CD14-positive monocyte (primary cell): ENCODE measurements at regions not wholly inside any gene's neighbourhood (a gene's known extent, or its start where the extent isn't known, plus 50 kb on each side); places are given as distances from the start of the nearest gene placed in this dataset.
A peak's percentile ranks its signal among the peaks of the same experiment; 100 is the strongest.

Source experiments
- DNase-seq, 3 donors: peaks; one replicate each; pipeline ENCODE4 v3.0.0-alpha.2; 2011 to 2022
- H2AFZ ChIP-seq: 2 replicates; pipeline ENCODE4 v1.6.0; 2012; ENCODE audit warnings: mild to moderate bottlenecking, low read depth, low read length, inconsistent platforms; ENCODE audit not compliant: insufficient read depth, poor library complexity, severe bottlenecking
- H3K27ac ChIP-seq, 2 donors: 1 replicate in 1 of 2; 2 replicates in 1 of 2; pipeline ENCODE4 v1.5.1; 2012 to 2013; ENCODE audit warnings: low read length in 2 of 2, control low read depth in 1 of 2, inconsistent platforms in 1 of 2, low read depth in 1 of 2, mild to moderate bottlenecking in 1 of 2
- H3K27me3 ChIP-seq, 2 donors: one replicate each; pipeline versions ENCODE4 v1.6.0 to v1.6.1; 2011 to 2013; ENCODE audit warnings: low read length in 2 of 2; ENCODE audit not compliant: control insufficient read depth in 2 of 2, insufficient read depth in 2 of 2
- H3K36me3 ChIP-seq, 2 donors: replicated peaks in 1 of 2; 1 replicate in 1 of 2; 2 replicates in 1 of 2; pipeline versions ENCODE4 v1.5.1 to v1.6.1; 2012 to 2013; ENCODE audit warnings: low read length in 2 of 2, control low read depth in 1 of 2, inconsistent platforms in 1 of 2, mild to moderate bottlenecking in 1 of 2; ENCODE audit not compliant: insufficient read depth in 2 of 2, control insufficient read depth in 1 of 2
- H3K4me1 ChIP-seq, 2 donors: 1 replicate in 1 of 2; 2 replicates in 1 of 2; pipeline versions ENCODE4 v1.5.1 to v1.6.1; 2012 to 2013; ENCODE audit warnings: low read length in 2 of 2, control low read depth in 1 of 2, inconsistent platforms in 1 of 2, mild to moderate bottlenecking in 1 of 2, moderate library complexity in 1 of 2; ENCODE audit not compliant: insufficient read depth in 2 of 2, control insufficient read depth in 1 of 2
- H3K4me2 ChIP-seq: replicated peaks from 2 replicates; pipeline ENCODE3; 2012; ENCODE audit warnings: low read length, moderate library complexity, mild to moderate bottlenecking; ENCODE audit not compliant: poor library complexity, severe bottlenecking; ENCODE audit errors: extremely low read depth
- H3K4me3 ChIP-seq, 3 experiments: fragments of 200-600 bp in 1 of 3; sonication (generic) in 1 of 3; replicated peaks in 1 of 3; 1 replicate in 2 of 3; 2 replicates in 1 of 3; pipeline ENCODE4 v1.5.1; 2011 to 2013; ENCODE audit warnings: low read length in 3 of 3, mild to moderate bottlenecking in 3 of 3, control low read depth in 2 of 3, low read depth in 2 of 3, inconsistent platforms in 1 of 3, moderate library complexity in 1 of 3
- H3K79me2 ChIP-seq: 2 replicates; pipeline ENCODE4 v1.6.0; 2012; ENCODE audit warnings: mild to moderate bottlenecking, control low read depth, inconsistent platforms, low read length, moderate library complexity; ENCODE audit not compliant: insufficient read depth
- H3K9ac ChIP-seq: 2 replicates; pipeline ENCODE4 v1.6.0; 2017; ENCODE audit warnings: low read length, mild to moderate bottlenecking; ENCODE audit not compliant: insufficient read depth, poor library complexity, severe bottlenecking
- H3K9me3 ChIP-seq, 2 donors: replicated peaks in 1 of 2; 1 replicate in 1 of 2; 2 replicates in 1 of 2; pipeline versions ENCODE4 v1.5.1 to v1.6.1; 2012 to 2013; ENCODE audit warnings: low read length in 2 of 2, control low read depth in 1 of 2; ENCODE audit not compliant: control insufficient read depth in 1 of 2, insufficient read depth in 1 of 2
- H4K20me1 ChIP-seq: 2 replicates; pipeline ENCODE4 v1.6.0; 2012; ENCODE audit warnings: mild to moderate bottlenecking, low read length, control low read depth, moderate library complexity; ENCODE audit not compliant: insufficient read depth
- H3K27ac Mint-ChIP-seq, 7 donors: one replicate each; pipeline ENCODE4 v1.8.0; 2020; ENCODE audit warnings: mild to moderate bottlenecking in 7 of 7, mixed read lengths in 7 of 7, moderate library complexity in 6 of 7, inconsistent platforms in 2 of 7
- H3K27me3 Mint-ChIP-seq, 3 donors: one replicate each; pipeline ENCODE4 v1.8.0; 2021 to 2022; ENCODE audit warnings: low read depth in 3 of 3, mild to moderate bottlenecking in 3 of 3, mixed read lengths in 3 of 3, moderate library complexity in 3 of 3, inconsistent platforms in 1 of 3
- H3K36me3 Mint-ChIP-seq, 2 donors: one replicate each; pipeline ENCODE4 v1.8.0; 2020; ENCODE audit warnings: mixed read lengths in 2 of 2, inconsistent platforms in 1 of 2, mild to moderate bottlenecking in 1 of 2
- H3K4me1 Mint-ChIP-seq: one replicate; pipeline ENCODE4 v1.8.0; 2020; ENCODE audit warnings: mild to moderate bottlenecking, mixed read lengths
- H3K4me3 Mint-ChIP-seq, 2 donors: one replicate each; pipeline ENCODE4 v1.8.0; 2020; ENCODE audit warnings: mild to moderate bottlenecking in 2 of 2, mixed read lengths in 2 of 2, moderate library complexity in 1 of 2
- H3K9me3 Mint-ChIP-seq, 7 donors: one replicate each; pipeline ENCODE4 v1.8.0; 2020 to 2022; ENCODE audit warnings: mixed read lengths in 7 of 7, mild to moderate bottlenecking in 6 of 7, moderate library complexity in 6 of 7, inconsistent platforms in 2 of 7
- WGBS: methylation state at CpG from one replicate; pipeline ENCODE4 v1.1.5; 2013; ENCODE audit warnings: missing lambda C conversion rate; ENCODE audit not compliant: insufficient coverage; 5-methylcytosine and 5-hydroxymethylcytosine counted together
- intact Hi-C, 2 donors: fragments of 100-400 bp; cut with micrococcal nuclease; formaldehyde crosslinking; loops; one replicate each; pipeline versions ENCODE4 v1.15.0 to v1.15.1; 2023
- TF ChIP-seq, protein P1 (sequence below): fragments of 200-600 bp; IDR thresholded peaks from one replicate; pipeline ENCODE4 v1.8.0; 2022; ENCODE audit warnings: antibody characterized with exemption, mild to moderate bottlenecking

DNA sequence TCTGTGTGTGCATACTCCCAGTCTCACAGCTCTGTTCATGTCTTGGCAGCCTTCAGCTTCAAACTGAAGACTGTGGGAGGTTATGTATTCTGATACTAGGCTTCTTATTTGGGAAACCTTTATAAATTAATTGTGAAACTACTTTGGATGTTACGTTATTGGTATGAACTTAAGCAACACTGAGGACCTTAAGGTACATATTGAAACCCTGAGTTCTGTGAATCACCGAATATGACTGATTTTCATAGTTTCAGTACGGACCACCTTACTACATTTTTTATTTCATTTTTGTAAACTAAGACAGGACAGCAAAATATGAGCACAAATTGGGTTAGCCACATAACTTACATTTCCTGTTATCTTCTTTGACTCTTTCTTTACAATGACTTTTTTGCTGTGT, 498.4 kb downstream of the PDGFC start:
- Mint-ChIP-seq H3K4me1 (no peaks in the 10 kb centered on the region), H3K27me3 (peaks cover 1 to 9% (median 1%) of the 10 kb centered on the region in 3 donors), H3K9me3 (no peaks in the 10 kb centered on the region), H3K36me3 (no peaks in the 10 kb centered on the region), H3K4me3 (no peak overlapping the region), H3K27ac (peak overlapping the region in 1 of 7 donors; percentile 76)
- Histone ChIP-seq H3K9me3 (no peaks in the 10 kb centered on the region), H3K79me2 (no peaks in the 10 kb centered on the region), H4K20me1 (no peaks in the 10 kb centered on the region), H3K27me3 (no peaks in the 10 kb centered on the region), H3K27ac (no peak overlapping the region), H3K4me2 (no peak overlapping the region), H3K9ac (no peak overlapping the region), H3K4me1 (no peaks in the 10 kb centered on the region), H2AFZ (no peak overlapping the region), H3K36me3 (no peaks in the 10 kb centered on the region), H3K4me3 (no peak overlapping the region)
- intact Hi-C loops = loop anchor here in 1 of 2 donors (10.0 kb wide), 1 partner anchor 572 kb away; no protein-coding TSS in a partner anchor
- no peak for DNase-seq
- 100% methylated on average over 2 of the region's 3 CpGs for WGBS
- TF ChIP-seq, protein P1, sequence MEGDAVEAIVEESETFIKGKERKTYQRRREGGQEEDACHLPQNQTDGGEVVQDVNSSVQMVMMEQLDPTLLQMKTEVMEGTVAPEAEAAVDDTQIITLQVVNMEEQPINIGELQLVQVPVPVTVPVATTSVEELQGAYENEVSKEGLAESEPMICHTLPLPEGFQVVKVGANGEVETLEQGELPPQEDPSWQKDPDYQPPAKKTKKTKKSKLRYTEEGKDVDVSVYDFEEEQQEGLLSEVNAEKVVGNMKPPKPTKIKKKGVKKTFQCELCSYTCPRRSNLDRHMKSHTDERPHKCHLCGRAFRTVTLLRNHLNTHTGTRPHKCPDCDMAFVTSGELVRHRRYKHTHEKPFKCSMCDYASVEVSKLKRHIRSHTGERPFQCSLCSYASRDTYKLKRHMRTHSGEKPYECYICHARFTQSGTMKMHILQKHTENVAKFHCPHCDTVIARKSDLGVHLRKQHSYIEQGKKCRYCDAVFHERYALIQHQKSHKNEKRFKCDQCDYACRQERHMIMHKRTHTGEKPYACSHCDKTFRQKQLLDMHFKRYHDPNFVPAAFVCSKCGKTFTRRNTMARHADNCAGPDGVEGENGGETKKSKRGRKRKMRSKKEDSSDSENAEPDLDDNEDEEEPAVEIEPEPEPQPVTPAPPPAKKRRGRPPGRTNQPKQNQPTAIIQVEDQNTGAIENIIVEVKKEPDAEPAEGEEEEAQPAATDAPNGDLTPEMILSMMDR = no peak

DNA sequence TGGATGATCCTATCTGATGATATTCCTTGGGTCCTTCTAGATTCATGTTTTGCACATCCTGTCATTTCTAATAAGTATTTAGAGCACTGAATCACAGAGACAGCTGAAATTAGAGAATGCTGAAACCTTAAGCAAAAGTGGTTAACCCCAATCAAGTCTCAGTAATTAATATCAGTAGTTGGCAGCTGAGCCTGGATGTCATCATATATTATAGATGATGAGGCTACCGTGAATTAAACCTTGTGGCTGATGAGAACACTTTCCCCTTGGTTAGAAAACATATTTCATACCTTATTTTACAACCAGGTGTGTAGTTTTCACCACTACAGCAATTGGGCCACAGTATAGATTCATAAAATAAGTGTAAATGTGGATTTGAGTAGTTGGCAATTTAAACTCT, 499.0 kb downstream of the PDGFC start:
- H2AFZ ChIP-seq = no peak overlapping the region
- TF ChIP-seq, protein P1 = no peak
- H3K4me3 Mint-ChIP-seq = no peak overlapping the region
- intact Hi-C loops = loop anchor here in 1 of 2 donors (10.0 kb wide), 1 partner anchor 572 kb away; no protein-coding TSS in a partner anchor
- no peaks in the 10 kb centered on the region for H3K9me3 ChIP-seq
- H3K4me2 ChIP-seq = no peak overlapping the region
- no peaks in the 10 kb centered on the region for H3K27me3 ChIP-seq
- no peaks in the 10 kb centered on the region for H3K36me3 Mint-ChIP-seq
- H3K4me3 ChIP-seq = no peak overlapping the region
- H3K27ac Mint-ChIP-seq = no peak overlapping the region
- H3K79me2 ChIP-seq = no peaks in the 10 kb centered on the region
- peaks cover 1 to 9% (median 1%) of the 10 kb centered on the region in 3 donors for H3K27me3 Mint-ChIP-seq
- no peaks in the 10 kb centered on the region for H3K4me1 ChIP-seq
- no peaks in the 10 kb centered on the region for H3K4me1 Mint-ChIP-seq
- no peak overlapping the region for H3K9ac ChIP-seq
- H3K9me3 Mint-ChIP-seq = no peaks in the 10 kb centered on the region
- H4K20me1 ChIP-seq = no peaks in the 10 kb centered on the region
- no peak for DNase-seq
- WGBS = no CpG with 5 or more reads among the region's 1 CpG
- no peak overlapping the region for H3K27ac ChIP-seq
- H3K36me3 ChIP-seq = no peaks in the 10 kb centered on the region
